GM12878 (cell line): ENCODE measurements at regions not wholly inside any gene's neighbourhood (a gene's known extent, or its start where the extent isn't known, plus 50 kb on each side); places are given as distances from the start of the nearest gene placed in this dataset.

Experiments
- ATAC-seq: fragments of 200-7000 bp; cut with Tn5 transposase; 3 replicates; pipeline ENCODE4 v1.9.1; 2020; ENCODE audit warnings: mild to moderate bottlenecking, moderate library complexity
- BruUV-seq: library from RNA; stranded (reverse); fragments of 400-500 nt; replicated peaks from 2 replicates; lab custom pipeline; 2021; lab: Mats Ljungman, UMichigan
- CTCF ChIA-PET: fragments of 300-600 bp; sonication (Branson Sonifier 250); formaldehyde crosslinking; extraction: SDS; loops from one replicate; lab custom pipeline; 2021; ENCODE audit warnings: inconsistent platforms; lab: Yijun Ruan, JAX
- POLR2A ChIA-PET: fragments of 350-600 bp; formaldehyde crosslinking; extraction: SDS; loops from one replicate; lab custom pipeline; 2021; ENCODE audit warnings: inconsistent platforms; lab: Charles Lee
- RAD21 ChIA-PET: fragments of 300-600 bp; sonication (Branson Sonifier 250); formaldehyde crosslinking; loops from one replicate; lab custom pipeline; 2023; ENCODE audit warnings: antibody characterized with exemption; ENCODE audit not compliant: unreplicated experiment; lab: Charles Lee
- SMC1A ChIA-PET: fragments of 300-600 bp; sonication (Branson Sonifier 250); formaldehyde crosslinking; loops from one replicate; lab custom pipeline; 2023; ENCODE audit not compliant: unreplicated experiment, uncharacterized antibody; lab: Charles Lee
- DNase-seq: peaks from one replicate; pipeline ENCODE4 v3.0.0-alpha.2; 2011; ENCODE audit warnings: low read depth, low spot score
- FAIRE-seq: peaks from 3 replicates; lab custom pipeline; 2011; peaks lifted over from hg19 to GRCh38; lab: Jason Lieb, UNC
- H2AFZ ChIP-seq: 2 replicates; pipeline ENCODE4 v1.6.0; 2011; ENCODE audit warnings: low read depth, low read length, control low read depth; ENCODE audit not compliant: control insufficient read depth
- H3K27ac ChIP-seq: 2 replicates; pipeline ENCODE4 v1.5.1; 2011; ENCODE audit warnings: control low read depth; ENCODE audit not compliant: control insufficient read depth, insufficient read depth
- H3K27me3 ChIP-seq, 2 experiments: replicated peaks in 1 of 2; 2 replicates each; pipeline versions ENCODE4 v1.6.0 to v1.6.1; 2011; ENCODE audit warnings: low read length in 1 of 2; ENCODE audit not compliant: control insufficient read depth in 2 of 2, insufficient read depth in 2 of 2
- H3K36me3 ChIP-seq, 2 experiments: 2 replicates each; pipeline ENCODE4 v1.5.1; 2011; ENCODE audit warnings: low read length in 1 of 2; ENCODE audit not compliant: control insufficient read depth in 2 of 2, insufficient read depth in 2 of 2
- H3K4me1 ChIP-seq: 2 replicates; pipeline ENCODE4 v1.6.1; 2011; ENCODE audit warnings: mild to moderate bottlenecking, low read length, moderate library complexity, mixed read lengths; ENCODE audit not compliant: control insufficient read depth, insufficient read depth
- H3K4me2 ChIP-seq: 2 replicates; pipeline ENCODE4 v1.6.0; 2011; ENCODE audit warnings: control low read depth; ENCODE audit not compliant: control insufficient read depth, insufficient read depth
- H3K4me3 ChIP-seq: fragments of 200-600 bp; sonication (generic); 2 replicates; pipeline ENCODE4 v1.5.1; 2016
- H3K79me2 ChIP-seq: 2 replicates; pipeline ENCODE4 v1.6.0; 2011; ENCODE audit warnings: low read length; ENCODE audit not compliant: control insufficient read depth, insufficient read depth
- H3K9ac ChIP-seq: 2 replicates; pipeline ENCODE4 v1.8.0; 2011; ENCODE audit warnings: low read length, control low read depth, mixed read lengths; ENCODE audit not compliant: control insufficient read depth, insufficient read depth
- H3K9me3 ChIP-seq: replicated peaks from 3 replicates; pipeline ENCODE4 v1.5.1; 2011; ENCODE audit warnings: mild to moderate bottlenecking, low read length; ENCODE audit not compliant: control insufficient read depth, insufficient read depth
- H4K20me1 ChIP-seq: 2 replicates; pipeline ENCODE4 v1.6.0; 2011; ENCODE audit not compliant: control insufficient read depth, insufficient read depth
- ATF7 ChIP-seq: fragments of 450-650 bp; IDR thresholded peaks from 2 replicates; pipeline ENCODE4 v1.6.1; 2016; ENCODE audit warnings: low read depth, mild to moderate bottlenecking
- BHLHE40 ChIP-seq, 2 experiments: fragments of 450-650 bp in 1 of 2; IDR thresholded peaks; 2 replicates each; pipeline ENCODE4 v1.6.1; 2011 to 2017; ENCODE audit warnings: low read depth in 2 of 2, borderline replicate concordance in 1 of 2, improper control_type of control experiment in 1 of 2, low read length in 1 of 2, mild to moderate bottlenecking in 1 of 2
- DPF2 ChIP-seq: fragments of 450-650 bp; IDR thresholded peaks from 2 replicates; pipeline ENCODE4 v1.6.1; 2017; ENCODE audit warnings: mild to moderate bottlenecking
- IRF3 ChIP-seq: fragments of 450-650 bp; IDR thresholded peaks from 2 replicates; pipeline ENCODE4 v1.6.1; 2014; ENCODE audit warnings: mild to moderate bottlenecking
- NFYB ChIP-seq: IDR thresholded peaks from 2 replicates; pipeline ENCODE4 v1.6.1; 2011; ENCODE audit warnings: low read depth, mild to moderate bottlenecking, low read length, improper control_type of control experiment, moderate library complexity; ENCODE audit not compliant: insufficient read depth
- PBX3 ChIP-seq: IDR thresholded peaks from 2 replicates; pipeline ENCODE4 v1.6.1; 2011; ENCODE audit warnings: mild to moderate bottlenecking, low read depth, low read length, moderate library complexity; ENCODE audit not compliant: insufficient replicate concordance
- PKNOX1 ChIP-seq: fragments of 450-650 bp; IDR thresholded peaks from 2 replicates; pipeline ENCODE4 v1.6.1; 2016; ENCODE audit warnings: mild to moderate bottlenecking
- RUNX3 ChIP-seq: IDR thresholded peaks from 2 replicates; pipeline ENCODE4 v1.6.1; 2012; ENCODE audit warnings: low read length, inconsistent platforms
- ZNF384 ChIP-seq: IDR thresholded peaks from 2 replicates; pipeline ENCODE4 v1.6.1; 2012; ENCODE audit warnings: low read depth, mild to moderate bottlenecking, low read length, improper control_type of control experiment, borderline replicate concordance
- WGBS: methylation state at CpG from one replicate; pipeline ENCODE4 v1.1.6; 2016; ENCODE audit warnings: low lambda C conversion rate; ENCODE audit not compliant: insufficient replicate concordance, insufficient coverage; ENCODE audit errors: missing lambda C conversion rate; 5-methylcytosine and 5-hydroxymethylcytosine counted together
- in situ Hi-C: fragments of 300-500 bp; cut with MboI; formaldehyde crosslinking; loops from 9 replicates; pipeline ENCODE4 v1.14.3; 2018; ENCODE audit warnings: mixed read lengths
- intact Hi-C: fragments of 100-400 bp; cut with micrococcal nuclease; formaldehyde crosslinking; loops from one replicate; pipeline ENCODE4 v1.14.2; 2022; ENCODE audit not compliant: unreplicated experiment

GRCh38 chr4:138677748-138678147 lies 337.8 kb upstream of the NOCT start:
- TF ChIP-seq IRF3 (no peak), NFYB (0 out of 2 replicates have a peak, but pooled peaks have one; percentile 51), DPF2 (no peak), RUNX3 (peak; percentile 11; the same call in 1 of the 2 replicates), BHLHE40 (IDR thresholded peaks at IDR 0.05; ENCODE audit: borderline replicate concordance in 1 of 2, low read depth in 2 of 2, low read length in 1 of 2) (peak in 1 of 2 experiments; percentile 21; a peak in 1 of 4 replicates), ATF7 (peak; percentile 18; the same call in 1 of the 2 replicates), PBX3 (peak; percentile 69), ZNF384 (peak; percentile 40; the same call in 1 of the 2 replicates), PKNOX1 (peak; percentile 96)
- TF ChIP-seq, all 136 proteins: peak for 7
- intact Hi-C loops = loop anchor here (10.0 kb wide), 1 partner anchor 433 kb away; the partner anchor contains the start of gene SLC7A11
- H3K79me2 ChIP-seq = no peaks in the 10 kb centered on the region
- ChIA-PET CTCF (interaction anchor here (0.6 to 4.4 kb wide), 8 partner anchors 9 to 857 kb away, joined by 3 to 65 read pairs (median 4); no protein-coding TSS in a partner anchor), POLR2A (interaction anchor here (0.6 to 0.9 kb wide), 2 partner anchors 83 to 282 kb away, joined by 3 to 6 read pairs; no protein-coding TSS in a partner anchor), RAD21 (interaction anchor here (1.0 to 2.3 kb wide), 6 partner anchors 9 to 1554 kb away, joined by 3 to 6 read pairs (median 4); no protein-coding TSS in a partner anchor), SMC1A (interaction anchor here (0.7 to 5.6 kb wide), 23 partner anchors 9 to 1561 kb away, joined by 3 to 73 read pairs (median 3); partner anchors contain the start of gene SLC7A11)
- no peaks in the 10 kb centered on the region for H3K36me3 ChIP-seq
- no peaks in the 10 kb centered on the region for H3K9me3 ChIP-seq
- H3K4me3 ChIP-seq = no peak overlapping the region
- H3K27ac ChIP-seq = no peak overlapping the region
- H3K27me3 ChIP-seq = no peaks in the 10 kb centered on the region
- H3K9ac ChIP-seq = no peak overlapping the region
- in situ Hi-C loops = no loop called here
- DNase-seq (no peak), ATAC-seq (peak; percentile 32; the same call in 2 of the 3 replicates), FAIRE-seq (no peak)
- no peak overlapping the region for H2AFZ ChIP-seq
- H4K20me1 ChIP-seq = no peaks in the 10 kb centered on the region; the same call in 1 of the 2 replicates
- 0% methylated on average over 1 of the region's 1 CpG for WGBS
- no peak overlapping the region for H3K4me2 ChIP-seq
- H3K4me1 ChIP-seq = no peaks in the 10 kb centered on the region; the same call in 1 of the 2 replicates
- no TSS peak for BruUV-seq
